ENCODE measurements at regions not wholly inside any gene's neighbourhood (a gene's known extent, or its start where the extent isn't known, plus 50 kb on each side); places are given as distances from the start of the nearest gene placed in this dataset.

- CTCF ChIA-PET = no interaction called here
These were observed 806.2 kb upstream of the EEF2KMT start for GRCh38 chr16:5903832-5904231.

GRCh38 chr16:5903153-5903552, 805.6 kb upstream of the EEF2KMT start:
- ChIA-PET CTCF (no interaction called here), POLR2A (no interaction called here)
- TF ChIP-seq, protein P1, sequence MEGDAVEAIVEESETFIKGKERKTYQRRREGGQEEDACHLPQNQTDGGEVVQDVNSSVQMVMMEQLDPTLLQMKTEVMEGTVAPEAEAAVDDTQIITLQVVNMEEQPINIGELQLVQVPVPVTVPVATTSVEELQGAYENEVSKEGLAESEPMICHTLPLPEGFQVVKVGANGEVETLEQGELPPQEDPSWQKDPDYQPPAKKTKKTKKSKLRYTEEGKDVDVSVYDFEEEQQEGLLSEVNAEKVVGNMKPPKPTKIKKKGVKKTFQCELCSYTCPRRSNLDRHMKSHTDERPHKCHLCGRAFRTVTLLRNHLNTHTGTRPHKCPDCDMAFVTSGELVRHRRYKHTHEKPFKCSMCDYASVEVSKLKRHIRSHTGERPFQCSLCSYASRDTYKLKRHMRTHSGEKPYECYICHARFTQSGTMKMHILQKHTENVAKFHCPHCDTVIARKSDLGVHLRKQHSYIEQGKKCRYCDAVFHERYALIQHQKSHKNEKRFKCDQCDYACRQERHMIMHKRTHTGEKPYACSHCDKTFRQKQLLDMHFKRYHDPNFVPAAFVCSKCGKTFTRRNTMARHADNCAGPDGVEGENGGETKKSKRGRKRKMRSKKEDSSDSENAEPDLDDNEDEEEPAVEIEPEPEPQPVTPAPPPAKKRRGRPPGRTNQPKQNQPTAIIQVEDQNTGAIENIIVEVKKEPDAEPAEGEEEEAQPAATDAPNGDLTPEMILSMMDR (IDR thresholded peaks at IDR 0.05; ENCODE audit: control extremely low read depth, extremely low read depth, low read depth, missing control alignments) = no peak
- no peak for DNase-seq (ENCODE audit: extremely low spot score)

More at GRCh38 chr16:5903832-5904231, 806.2 kb upstream of the EEF2KMT start:
- POLR2A ChIA-PET = no interaction called here
- TF ChIP-seq, protein P1 (IDR thresholded peaks at IDR 0.05; ENCODE audit: control extremely low read depth, extremely low read depth, low read depth, missing control alignments) = no peak
- no peak for DNase-seq (ENCODE audit: extremely low spot score)

GRCh38 chr16:5900046-5900445, 802.5 kb upstream of the EEF2KMT start:
- CTCF ChIA-PET = interaction anchor here (1.3 kb wide), 1 partner anchor 13 kb away, joined by 3 read pairs; no protein-coding TSS in a partner anchor
- TF ChIP-seq, protein P1 (IDR thresholded peaks at IDR 0.05; ENCODE audit: control extremely low read depth, extremely low read depth, low read depth, missing control alignments) = no peak
- POLR2A ChIA-PET = no interaction called here
- no peak for DNase-seq (ENCODE audit: extremely low spot score)

GRCh38 chr16:5895976-5896375, 798.4 kb upstream of the EEF2KMT start:
- no peak for DNase-seq (ENCODE audit: extremely low spot score)
- ChIA-PET POLR2A (no interaction called here), CTCF (interaction anchor here (1.3 to 1.5 kb wide), 2 partner anchors 26 to 29 kb away, joined by 3 read pairs; no protein-coding TSS in a partner anchor)
- TF ChIP-seq, protein P1 (IDR thresholded peaks at IDR 0.05; ENCODE audit: control extremely low read depth, extremely low read depth, low read depth, missing control alignments) = no peak

DNA sequence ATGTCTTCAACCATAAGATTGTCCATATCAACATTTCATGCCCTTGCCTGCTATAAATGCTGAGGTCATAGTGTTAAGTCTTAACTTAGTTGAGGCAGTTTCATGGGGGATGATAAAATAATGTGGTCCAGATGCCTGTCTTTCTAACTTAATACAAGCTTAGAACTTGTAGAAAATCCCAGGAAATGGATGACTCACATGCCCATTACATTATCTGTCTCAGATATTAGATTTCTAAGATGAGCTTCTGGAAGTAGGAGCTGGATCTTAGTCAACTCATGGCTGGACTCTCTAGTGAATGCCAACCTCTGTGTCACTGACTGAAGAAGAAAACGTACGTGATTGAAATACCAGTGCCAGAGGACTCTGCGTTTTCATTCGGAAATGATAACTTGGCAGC, 797.5 kb upstream of the EEF2KMT start:
- DNase-seq (ENCODE audit: extremely low spot score) = no peak
- TF ChIP-seq, protein P1 (IDR thresholded peaks at IDR 0.05; ENCODE audit: control extremely low read depth, extremely low read depth, low read depth, missing control alignments) = no peak
- POLR2A ChIA-PET = no interaction called here
- CTCF ChIA-PET = interaction anchor here (1.3 to 1.5 kb wide), 2 partner anchors 27 to 30 kb away, joined by 3 read pairs; no protein-coding TSS in a partner anchor

- POLR2A ChIA-PET = no interaction called here
- CTCF ChIA-PET = no interaction called here
- DNase-seq (ENCODE audit: extremely low spot score) = no peak
- TF ChIP-seq, protein P1 (IDR thresholded peaks at IDR 0.05; ENCODE audit: control extremely low read depth, extremely low read depth, low read depth, missing control alignments) = no peak
These were observed 793.7 kb upstream of the EEF2KMT start for GRCh38 chr16:5891296-5891695.

DNA sequence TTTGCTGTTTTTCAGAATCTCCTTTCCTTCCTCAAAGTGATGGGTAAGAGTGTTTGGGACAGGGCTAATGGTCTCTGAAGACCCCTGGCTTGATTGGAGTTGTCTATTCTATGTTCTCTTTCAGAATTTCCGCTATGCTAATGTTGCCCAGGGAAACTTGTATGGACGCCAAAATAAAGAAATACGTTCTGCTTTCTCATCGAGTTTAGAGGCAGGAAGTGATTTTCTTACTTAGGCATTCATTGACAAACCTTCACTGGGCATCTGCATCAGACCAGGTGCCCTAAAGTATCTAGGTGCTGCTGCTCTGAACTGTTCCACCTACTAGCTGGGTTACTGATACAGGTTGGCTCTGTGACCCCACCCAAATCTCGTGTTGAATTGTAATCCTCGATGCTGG, 787.9 kb upstream of the EEF2KMT start:
- POLR2A ChIA-PET = no interaction called here
- no peak for DNase-seq (ENCODE audit: extremely low spot score)
- TF ChIP-seq, protein P1 (IDR thresholded peaks at IDR 0.05; ENCODE audit: control extremely low read depth, extremely low read depth, low read depth, missing control alignments) = no peak
- CTCF ChIA-PET = no interaction called here
